ENCODE measurements at regions not wholly inside any gene's neighbourhood (a gene's known extent, or its start where the extent isn't known, plus 50 kb on each side); places are given as distances from the start of the nearest gene placed in this dataset.

- TF ChIP-seq CTCF (IDR thresholded peaks at IDR 0.05; ENCODE audit: low read length) (no peak), EZH2phosphoT487 (IDR thresholded peaks at IDR 0.05; ENCODE audit: low read length) (no peak)
Observed at GRCh38 chr4:162406637-162407365, 243.0 kb upstream of the FSTL5 start.
